GM21390 (cell line): ENCODE measurements at regions not wholly inside any gene's neighbourhood (a gene's known extent, or its start where the extent isn't known, plus 50 kb on each side); places are given as distances from the start of the nearest gene placed in this dataset.
"Not testable (repeated sequence)": the region's sequence is repeated elsewhere in the genome, so short reads cannot be mapped to it uniquely, and the experiment has no call there.

Experiments used
- ATAC-seq: cut with Tn5 transposase; IDR thresholded peaks from one replicate; pipeline ENCODE4 v1.9.1; 2021; ENCODE audit not compliant: unreplicated experiment

DNA sequence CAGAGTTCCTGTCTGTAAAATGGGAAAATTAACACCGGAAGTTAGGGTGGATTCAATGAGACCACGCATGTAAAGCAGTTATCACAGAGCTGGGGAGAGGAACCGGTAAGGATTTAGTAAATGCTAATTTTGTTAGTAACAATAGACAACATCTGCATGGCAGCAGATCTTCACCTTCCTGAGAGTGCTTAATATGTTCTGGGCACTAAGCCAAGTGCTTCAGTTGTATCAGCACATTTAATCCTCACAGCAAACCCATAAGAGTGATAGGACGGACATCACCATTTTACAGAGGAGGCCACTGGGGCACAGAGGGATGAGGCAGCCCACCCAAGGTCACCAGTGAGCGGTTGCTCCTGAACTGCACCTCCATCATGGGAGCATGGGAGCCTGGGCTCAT is 189.4 kb downstream of the WNT5A start:
- no peak for ATAC-seq

DNA sequence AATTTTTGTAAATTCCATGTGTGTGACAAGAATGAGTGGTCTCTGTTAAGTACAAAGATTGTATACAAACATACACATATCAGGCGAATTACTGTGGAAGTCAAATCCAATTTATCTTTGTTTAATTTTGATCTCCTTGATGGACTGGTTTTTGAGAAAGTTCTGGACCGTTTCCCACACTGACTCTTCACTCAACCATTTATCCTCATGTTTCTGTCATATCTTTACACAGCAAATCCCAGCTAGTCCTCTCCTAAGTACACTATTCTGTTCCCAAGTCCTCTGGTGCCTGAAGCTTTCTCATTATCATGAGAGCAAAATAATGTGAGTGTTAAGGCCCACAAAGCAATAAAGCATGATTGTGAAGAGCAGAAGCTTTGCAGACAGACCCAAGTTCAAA is 189.9 kb downstream of the WNT5A start:
- ATAC-seq = no peak

DNA sequence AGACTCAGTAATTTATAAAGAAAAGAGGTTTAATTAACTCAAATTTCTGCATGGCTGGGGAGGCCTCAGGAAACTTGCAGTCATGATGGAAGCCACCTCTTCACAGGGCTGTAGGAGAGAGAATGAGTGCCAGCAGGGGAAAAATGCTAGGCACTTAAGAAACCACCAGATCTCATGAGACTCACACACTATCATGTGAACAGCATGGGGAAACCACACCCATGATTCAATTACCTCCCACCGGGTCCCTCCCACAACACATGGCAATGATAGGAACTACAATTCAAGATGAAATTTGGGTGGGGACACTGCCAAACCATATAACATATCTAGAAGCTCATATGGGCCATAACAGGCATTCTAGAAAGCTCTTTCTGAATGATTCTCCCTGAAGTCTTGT is 190.3 kb downstream of the WNT5A start:
- ATAC-seq = no peak

DNA sequence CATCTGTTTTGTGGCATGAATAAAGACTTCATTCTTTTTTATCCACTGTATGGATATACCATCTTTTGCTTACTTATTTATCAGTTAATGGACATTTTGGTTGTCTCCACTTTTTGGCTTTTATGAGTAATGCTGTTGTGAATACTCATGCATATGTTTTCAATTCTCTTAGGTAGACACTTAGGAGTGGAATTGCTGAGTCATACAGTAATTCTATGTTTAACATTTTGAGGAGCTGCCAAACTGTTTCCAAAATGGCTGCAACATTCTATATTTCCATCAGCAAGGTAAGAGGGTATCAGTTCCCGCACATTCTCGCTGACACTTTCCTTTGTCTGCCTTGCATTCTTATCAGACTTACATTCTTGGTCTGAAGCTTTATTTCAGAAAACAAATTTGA is 191.1 kb downstream of the WNT5A start:
- ATAC-seq = no peak

DNA sequence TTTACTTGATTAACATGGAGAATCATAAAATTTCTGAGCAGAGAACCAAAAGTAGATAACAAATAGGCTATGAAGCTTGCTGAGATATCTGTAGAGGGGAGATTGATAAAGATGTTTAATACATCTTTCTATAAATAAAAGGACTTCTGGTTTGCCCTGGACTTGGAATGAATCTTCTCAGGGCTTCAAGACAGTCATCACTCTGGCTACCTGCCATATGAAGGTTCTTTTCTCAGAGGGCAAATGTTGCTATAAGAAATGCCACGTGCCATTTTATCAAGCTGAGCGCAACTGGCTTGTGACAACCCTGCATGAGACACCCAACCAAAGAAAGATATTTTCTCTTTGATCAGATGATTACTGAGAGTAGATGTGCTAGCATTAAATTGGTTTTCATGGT is 192.5 kb downstream of the WNT5A start:
- no peak for ATAC-seq

DNA sequence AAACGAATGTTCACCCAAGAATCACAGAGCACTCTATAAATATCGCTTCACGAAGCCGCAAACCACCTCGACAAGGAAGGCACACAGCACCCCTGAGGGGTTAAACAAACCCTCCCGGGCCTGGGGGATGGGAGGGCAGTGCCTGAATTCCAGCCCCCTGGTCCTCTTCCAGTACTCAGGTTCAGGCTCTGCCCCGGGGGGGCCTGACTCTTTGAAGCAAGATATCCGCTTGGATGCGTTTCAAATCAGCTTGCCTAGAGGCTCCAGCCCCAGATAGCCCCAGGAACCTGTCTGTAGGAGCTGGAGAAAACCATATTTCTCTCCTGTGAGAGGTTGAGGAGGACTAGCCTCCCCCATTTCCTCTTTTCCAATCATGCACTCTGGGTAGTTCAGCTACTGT is 194.7 kb downstream of the WNT5A start:
- ATAC-seq = no peak

DNA sequence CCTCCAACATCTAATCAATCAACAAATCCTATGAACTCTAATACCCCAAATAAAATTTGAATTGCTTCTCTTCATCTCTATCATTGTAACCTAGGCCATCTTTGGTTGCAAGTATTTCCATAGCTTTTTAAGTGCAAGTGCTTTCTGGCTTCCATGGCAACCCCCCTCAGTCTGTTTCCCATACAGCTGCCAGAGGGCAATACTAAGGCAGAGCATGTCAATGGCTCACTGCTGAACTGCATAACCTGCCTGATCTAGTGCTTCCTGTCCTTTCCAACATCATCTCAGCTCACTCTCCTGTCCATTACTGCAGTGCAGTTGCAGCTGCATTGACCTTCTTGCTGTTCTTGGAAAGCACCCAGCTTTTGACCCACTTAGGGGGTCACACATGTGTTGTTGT is 198.4 kb downstream of the WNT5A start:
- no peak for ATAC-seq

DNA sequence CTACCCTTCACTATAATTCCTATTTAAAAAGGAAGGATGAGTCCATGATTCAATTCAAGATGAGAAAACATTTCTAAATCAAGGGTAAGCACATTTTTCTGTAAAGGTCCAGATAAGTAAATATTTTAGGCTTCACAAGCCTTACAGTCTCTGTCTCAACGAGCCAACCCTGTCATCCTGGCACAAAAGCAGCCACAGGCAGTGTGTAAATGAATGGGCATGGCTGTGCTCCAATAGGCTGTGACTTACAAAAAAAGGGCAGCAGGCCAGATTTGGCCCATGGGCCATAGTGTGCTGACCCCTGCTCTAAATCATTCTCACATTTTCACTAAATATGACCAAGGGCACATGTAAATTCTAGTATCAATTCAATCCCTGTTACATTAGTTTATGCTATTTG is 200.4 kb downstream of the WNT5A start:
- ATAC-seq = no peak

DNA sequence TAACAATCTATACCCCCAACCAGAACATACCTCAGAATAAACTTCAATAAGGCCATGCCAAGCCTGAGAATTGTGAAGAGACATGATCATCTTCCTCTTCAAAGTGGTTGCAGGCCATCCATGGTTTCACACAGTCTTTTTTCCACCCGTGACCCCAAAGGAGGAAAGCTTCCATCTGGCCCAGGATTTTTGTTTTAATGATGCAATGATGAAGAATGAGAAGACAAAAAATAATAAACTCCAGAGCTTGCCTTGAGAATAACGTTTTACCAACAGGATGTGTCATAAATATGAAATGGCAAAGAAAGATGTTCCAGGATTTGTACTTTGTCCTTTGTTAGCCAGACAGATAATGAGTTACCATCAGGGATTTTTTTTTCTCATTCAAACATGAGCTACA is 201.9 kb downstream of the WNT5A start:
- ATAC-seq = no peak

DNA sequence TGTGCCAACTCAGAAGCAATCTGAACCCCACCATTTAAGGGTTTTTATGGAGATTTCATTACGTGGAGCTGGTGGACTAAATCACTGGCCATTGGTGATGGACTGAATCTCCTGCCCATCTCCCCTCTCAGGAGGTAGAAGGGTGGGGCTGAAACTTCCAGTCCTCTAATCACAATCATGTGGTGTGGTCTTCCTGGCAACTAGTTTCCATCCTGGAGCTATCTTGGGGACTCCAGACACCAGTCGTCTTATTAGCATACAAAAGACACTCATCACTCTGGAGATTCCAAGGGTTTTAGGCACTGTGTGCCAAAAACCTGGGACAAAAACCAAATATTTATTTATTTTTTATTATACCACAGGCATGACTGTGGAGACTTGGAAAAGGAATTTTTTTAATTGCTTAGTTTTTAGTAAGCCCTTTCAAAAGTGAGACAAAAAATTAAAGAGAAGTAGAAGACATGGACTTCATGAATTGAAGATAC is 203.6 kb downstream of the WNT5A start:
- no peak for ATAC-seq

DNA sequence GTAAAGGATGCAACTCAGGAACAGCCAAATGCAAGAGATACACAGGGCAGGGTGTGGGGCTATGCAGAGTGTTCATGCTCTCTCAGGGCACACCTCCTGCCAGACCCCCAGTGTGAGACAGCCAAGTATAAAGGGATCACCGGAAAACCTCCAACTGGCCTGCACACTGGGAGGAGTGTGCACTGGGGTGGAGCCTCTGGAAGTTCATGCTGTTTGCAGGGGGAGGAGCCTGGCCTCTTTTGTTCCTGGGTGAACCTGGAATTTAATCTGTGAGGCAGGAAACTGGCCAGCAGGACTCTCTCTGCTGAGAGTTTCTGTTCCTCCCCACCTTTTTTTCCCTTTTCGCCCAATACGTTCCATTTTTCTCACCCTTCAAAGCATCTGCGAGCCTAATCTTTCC is 204.1 kb downstream of the WNT5A start:
- no peak for ATAC-seq

DNA sequence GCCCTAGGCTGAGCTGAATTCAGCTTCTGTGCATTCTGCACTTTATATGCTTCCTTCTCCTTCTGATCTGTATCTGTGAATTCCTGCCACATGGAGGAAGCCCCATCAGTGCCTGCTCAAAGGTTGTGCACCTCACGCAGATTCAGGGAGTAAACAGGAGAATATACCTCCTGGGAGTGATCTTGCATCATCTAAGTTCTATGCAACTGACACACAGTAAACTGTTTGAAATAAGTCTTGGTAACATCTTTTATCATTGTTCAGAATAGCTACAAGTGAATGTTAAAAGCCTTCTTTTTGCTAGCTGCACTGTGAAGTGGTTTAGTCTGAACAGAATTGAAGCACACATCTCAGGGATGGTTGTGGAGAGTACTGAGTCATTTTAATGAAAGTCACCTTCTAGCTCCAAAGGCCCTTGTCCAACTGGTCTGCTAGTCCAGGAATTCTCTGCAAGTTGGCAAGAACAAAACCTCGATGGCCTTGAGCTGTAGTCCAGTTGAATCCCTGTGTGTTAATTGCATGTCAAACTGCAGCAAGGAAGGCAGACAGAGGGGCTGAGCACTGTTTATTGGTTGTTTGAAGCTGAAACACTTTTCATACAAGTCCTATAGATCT is 215.0 kb downstream of the WNT5A start:
- no peak for ATAC-seq

DNA sequence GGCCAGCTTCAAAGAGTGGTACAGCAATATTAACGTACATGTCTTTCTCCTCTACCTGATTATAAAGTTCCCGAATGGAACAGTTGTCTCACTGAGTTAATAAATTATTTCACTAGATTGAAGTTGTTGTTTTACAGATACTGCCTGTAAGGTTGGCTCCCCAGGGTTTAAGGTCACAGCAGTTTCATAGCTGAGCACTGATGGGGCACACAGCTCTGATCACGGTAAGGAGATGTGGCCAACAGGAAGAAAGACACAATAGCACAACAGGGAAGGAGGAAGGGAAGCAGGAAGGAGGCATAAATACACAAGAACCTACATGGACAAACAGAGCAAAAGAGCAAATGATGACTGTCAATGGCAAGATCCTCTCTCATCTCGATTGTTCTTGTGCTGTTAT is 215.6 kb downstream of the WNT5A start:
- no peak for ATAC-seq

DNA sequence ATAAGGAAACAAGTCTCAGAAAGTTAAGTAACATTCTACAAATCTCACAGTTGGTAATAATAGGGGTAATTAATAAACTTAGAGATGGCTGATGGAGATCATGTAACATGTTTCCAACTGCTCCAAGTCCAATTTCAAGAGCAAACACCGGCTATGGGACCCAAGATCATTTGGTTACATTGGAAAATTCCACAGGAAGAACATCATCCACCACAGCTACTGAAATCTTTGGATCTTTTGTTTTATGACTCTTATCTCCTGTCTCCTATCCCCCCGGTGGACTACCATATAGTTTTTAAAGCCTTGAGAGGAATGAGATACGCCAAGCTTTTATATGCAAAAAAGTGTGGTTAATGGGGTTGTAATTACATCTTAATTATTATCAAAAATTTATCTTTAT is 216.1 kb downstream of the WNT5A start:
- no peak for ATAC-seq

DNA sequence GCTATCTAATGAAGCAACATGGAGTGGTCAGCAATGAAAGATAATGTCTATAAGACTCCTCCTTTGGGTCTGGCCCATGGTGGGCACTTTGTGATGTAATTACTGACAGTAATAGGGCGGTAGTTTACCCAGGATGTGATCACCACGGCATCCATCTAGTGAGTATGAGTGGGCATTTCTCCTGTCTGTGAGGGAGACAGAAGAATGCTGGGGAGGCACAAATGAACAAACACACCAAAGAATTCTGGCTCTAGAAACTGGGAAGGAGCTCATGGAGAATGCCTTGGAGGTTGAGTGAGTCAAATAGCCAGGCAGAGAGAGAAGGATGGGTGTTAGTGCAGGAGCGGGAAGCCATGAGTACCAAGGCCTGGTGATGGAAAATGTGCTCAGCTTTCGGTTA is 217.5 kb downstream of the WNT5A start:
- no peak for ATAC-seq

DNA sequence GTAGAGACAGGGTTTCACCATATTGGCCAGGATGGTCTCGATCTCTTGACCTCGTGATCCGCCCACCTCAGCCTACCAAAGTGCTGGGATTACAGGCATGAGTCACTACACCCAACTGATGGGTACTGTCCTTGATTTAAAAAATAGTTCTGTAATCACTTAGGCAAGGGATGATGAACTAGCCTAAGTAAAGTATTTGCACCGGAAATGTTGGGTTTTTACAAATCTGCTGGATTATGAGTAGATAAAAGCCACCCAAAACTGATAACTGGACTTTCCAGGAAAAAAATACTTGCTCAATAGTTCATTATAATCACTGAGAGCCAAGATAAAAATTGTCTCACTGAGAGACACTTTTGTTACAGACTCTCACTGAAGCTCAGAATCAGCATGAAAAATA is 218.0 kb downstream of the WNT5A start:
- ATAC-seq = no peak

DNA sequence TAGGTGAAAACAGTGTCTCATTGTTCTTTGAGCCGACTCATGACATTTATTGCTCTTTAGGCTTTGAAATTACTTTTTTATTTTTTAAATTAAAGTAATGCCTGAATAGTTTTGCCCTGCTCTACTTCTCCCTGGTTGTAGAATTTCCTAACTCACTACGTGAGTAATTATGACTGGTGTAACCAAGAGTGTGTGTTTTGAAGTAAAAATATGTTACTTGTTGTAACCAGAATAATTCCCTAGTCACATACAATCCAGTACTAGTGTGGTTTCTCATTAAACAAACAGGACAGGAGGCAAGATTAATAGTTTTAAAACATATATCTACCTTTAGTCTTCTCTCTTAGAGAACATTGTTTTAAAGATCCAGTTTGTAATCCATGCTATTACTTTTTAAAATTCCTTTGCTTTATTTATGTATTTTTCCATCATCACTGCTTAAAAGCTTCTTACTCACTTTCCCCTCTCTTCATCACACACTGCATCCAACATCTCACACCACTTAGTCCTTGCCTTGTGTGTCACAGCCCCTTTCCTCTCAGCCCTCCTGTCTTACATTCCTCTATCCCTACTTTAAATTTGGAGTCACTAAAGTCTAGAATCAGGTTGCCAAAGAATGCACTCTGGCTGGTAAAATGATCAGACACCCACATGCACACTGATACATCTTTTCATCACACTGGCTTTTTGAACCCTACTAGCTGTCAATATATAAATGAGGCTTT is 219.7 kb downstream of the WNT5A start:
- ATAC-seq = no peak

DNA sequence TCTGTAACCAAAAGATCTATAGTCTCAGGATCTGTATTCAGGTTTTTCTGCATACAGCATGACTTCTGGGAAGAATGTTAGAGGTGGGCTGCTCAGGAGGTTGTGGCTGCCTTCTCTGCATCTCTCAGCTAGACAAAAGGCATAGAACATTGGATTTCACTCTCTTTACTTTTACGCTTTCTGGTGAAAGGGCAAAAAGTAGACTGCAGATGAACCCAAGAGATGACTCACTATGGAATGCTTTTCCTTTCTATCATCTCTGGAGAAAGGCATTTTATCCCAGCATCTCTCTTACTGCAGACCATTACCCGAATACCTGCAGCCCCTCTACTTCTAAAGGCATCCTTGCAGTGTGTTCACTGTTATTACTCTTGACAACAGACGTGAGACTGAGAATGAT is 222.2 kb downstream of the WNT5A start:
- no peak for ATAC-seq

DNA sequence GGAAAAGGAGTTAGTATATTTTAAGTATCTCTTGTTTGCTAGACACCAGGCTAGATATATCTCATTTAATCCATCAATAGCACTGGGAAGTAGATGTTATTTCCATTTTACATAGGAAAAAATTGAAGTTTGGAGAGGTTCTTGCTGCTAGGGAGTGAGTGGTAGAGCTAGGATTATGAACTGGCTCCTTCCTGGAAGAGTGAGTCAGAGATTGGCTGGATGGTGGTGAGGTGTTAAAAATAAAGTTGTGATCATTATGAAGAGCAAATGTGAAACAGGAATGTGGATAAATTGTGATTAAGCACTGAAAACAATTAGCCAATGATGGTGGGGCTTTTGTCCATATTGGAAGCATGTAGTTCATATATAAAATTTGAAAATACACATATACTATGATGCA is 234.2 kb downstream of the WNT5A start:
- ATAC-seq = no peak

DNA sequence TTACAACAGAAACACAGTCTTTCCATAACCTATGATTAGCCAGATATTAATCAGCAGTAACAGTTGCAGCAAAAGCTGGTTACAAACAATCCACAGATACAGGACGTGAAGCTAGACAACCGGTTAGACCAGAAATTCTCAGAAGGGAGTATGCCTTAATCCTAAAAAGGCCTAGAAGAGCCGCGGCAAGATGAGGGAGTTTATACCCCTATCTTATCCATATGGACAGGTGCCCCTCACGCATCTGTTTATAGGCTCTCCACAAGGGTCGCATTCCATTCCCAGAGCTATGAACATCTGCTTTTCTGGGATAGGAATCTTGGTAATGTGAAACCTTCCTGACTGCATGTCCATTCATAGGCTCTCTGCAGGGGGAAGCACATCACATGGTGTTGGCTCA is 237.9 kb downstream of the WNT5A start:
- ATAC-seq = not testable (repeated sequence)

DNA sequence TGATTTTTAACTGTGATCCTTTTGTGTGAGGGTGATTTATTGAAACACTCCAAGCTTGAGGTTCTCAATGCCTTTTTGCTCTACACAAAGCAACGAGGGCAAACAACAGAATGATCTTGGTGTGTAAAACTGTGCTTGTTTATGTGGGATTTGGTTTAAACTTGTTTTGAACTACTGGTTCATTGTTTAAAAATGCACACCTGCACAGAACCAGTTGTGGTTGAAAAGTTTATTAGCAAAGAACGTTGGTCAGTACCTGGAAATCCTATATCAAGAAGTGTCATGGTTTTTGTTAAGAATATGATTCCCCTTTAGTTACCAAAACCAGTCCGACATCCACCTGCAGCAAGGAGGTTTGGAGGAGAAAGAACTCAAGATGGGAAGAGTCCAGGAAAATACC is 239.4 kb downstream of the WNT5A start:
- no peak for ATAC-seq

DNA sequence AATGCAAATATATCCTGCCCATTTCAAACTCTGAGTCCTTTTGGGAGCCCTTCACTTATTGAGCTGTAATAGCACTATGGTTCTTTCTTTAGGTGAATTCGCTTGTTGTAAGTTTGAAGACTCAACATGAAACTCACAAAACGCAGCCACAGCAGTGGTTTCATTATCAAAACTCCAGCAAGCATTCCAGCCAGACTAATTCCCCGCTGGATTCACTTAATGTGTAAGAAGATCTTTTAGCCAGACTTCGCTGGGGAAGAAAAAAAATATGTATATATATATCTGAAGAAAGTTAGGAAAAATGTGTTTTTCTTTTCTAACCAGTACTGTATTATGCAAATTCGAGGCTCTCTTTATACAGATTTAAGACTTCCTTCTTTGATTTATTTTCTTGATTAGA is 241.1 kb downstream of the WNT5A start:
- no peak for ATAC-seq

DNA sequence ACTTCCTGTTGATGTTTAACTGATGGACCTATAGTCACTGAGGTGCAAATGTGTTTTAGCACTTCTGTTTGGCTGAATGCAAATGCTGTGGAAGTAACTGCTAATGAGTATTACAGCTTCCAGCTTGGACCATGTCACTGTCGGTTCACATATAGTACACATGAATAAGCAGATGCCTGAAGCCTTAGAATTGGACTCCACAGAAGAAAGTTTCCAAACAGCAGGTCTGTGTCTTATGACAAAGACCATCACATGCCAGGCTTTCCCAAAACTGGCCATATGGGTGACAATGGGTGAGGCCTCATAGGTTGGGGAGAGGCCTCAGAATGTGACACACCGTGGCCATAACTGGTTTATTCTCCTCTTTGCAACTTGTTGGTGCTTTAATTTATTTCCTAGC is 241.8 kb downstream of the WNT5A start:
- ATAC-seq = no peak
